NT2/D1 (cell line): ENCODE measurements at regions not wholly inside any gene's neighbourhood (a gene's known extent, or its start where the extent isn't known, plus 50 kb on each side); places are given as distances from the start of the nearest gene placed in this dataset.
A peak's percentile ranks its signal among the peaks of the same experiment; 100 is the strongest.

Experiments used
- DNase-seq: peaks from one replicate; pipeline ENCODE4 v3.0.0-alpha.2; 2011; ENCODE audit warnings: low read depth, low spot score
- H3K27me3 ChIP-seq: 2 replicates; pipeline ENCODE4 v1.6.0; 2011; ENCODE audit warnings: mild to moderate bottlenecking; ENCODE audit not compliant: insufficient read length, insufficient read depth
- H3K36me3 ChIP-seq: 2 replicates; pipeline ENCODE4 v1.6.1; 2011; ENCODE audit warnings: mild to moderate bottlenecking, low read length, mixed read lengths; ENCODE audit not compliant: insufficient read depth, insufficient read length
- H3K4me1 ChIP-seq: 2 replicates; pipeline ENCODE4 v1.5.1; 2011; ENCODE audit not compliant: insufficient read depth, insufficient read length
- H3K4me3 ChIP-seq: 2 replicates; pipeline ENCODE4 v1.5.1; 2011; ENCODE audit warnings: low read depth; ENCODE audit not compliant: insufficient read length
- H3K9ac ChIP-seq: 2 replicates; pipeline ENCODE4 v1.6.0; 2011; ENCODE audit warnings: low read depth; ENCODE audit not compliant: insufficient read length
- H3K9me3 ChIP-seq: 2 replicates; pipeline ENCODE4 v1.5.1; 2011; ENCODE audit warnings: mild to moderate bottlenecking, low read length; ENCODE audit not compliant: insufficient read depth
- SUZ12 ChIP-seq: IDR thresholded peaks from 2 replicates; pipeline ENCODE4 v1.6.1; 2011; ENCODE audit not compliant: insufficient read length, insufficient read depth; ENCODE audit errors: extremely low read depth
- YY1 ChIP-seq: IDR thresholded peaks from 2 replicates; pipeline ENCODE4 v1.6.1; 2011; ENCODE audit not compliant: insufficient read length, insufficient read depth
- ZNF274 ChIP-seq: IDR thresholded peaks from 2 replicates; pipeline ENCODE4 v1.6.1; 2011; ENCODE audit warnings: mild to moderate bottlenecking, low read depth, low read length

DNA sequence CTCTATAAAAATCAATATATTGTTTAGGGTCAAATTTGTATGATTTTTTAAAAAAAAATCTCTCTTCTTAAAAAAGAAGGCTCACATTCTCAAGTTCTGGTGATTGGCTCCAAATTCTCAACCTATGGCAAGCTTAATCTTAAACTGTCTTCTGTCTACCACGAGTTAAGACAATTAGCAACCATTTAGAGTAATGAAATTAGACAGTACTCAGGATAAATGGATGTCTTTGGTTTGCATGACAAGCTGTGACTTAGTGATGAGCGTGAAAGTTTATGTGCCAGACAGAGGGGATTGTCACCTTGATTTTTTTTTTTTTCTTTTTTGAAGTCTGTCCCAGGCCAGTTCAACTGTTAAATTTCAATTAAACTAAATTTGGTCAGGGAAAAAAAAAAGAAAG, 1632.3 kb downstream of the MAT2B start:
- Histone ChIP-seq H3K27me3 (no peaks in the 10 kb centered on the region), H3K4me3 (no peak overlapping the region), H3K4me1 (no peaks in the 10 kb centered on the region), H3K36me3 (no peaks in the 10 kb centered on the region), H3K9ac (no peak overlapping the region), H3K9me3 (no peaks in the 10 kb centered on the region)
- TF ChIP-seq SUZ12, result no peak
- no peak for TF ChIP-seq YY1
- TF ChIP-seq ZNF274, result no peak
- no peak for DNase-seq

DNA sequence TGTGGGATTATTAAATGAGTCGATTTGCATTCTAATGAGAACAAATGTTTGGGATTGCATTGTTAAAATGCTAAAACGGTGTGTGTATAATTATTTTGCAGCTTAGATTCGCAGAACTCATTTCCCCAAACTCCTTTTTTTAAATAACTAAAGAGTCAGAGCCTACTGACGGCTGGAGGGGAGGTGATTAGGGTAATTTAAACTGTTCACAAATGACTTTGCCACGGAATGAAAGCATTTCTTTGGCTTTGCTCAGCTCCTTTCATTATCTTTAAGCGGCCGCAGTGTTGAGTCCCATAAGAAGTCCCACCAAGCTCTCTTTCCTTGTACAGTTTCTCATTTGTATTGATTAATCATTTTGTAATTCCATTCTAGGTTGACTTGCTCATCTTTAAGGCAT, 1632.8 kb downstream of the MAT2B start:
- DNase-seq, result peak; percentile 27
- H3K36me3 ChIP-seq, result no peaks in the 10 kb centered on the region
- TF ChIP-seq SUZ12 (no peak), YY1 (no peak), ZNF274 (no peak)
- H3K9me3 ChIP-seq, result no peaks in the 10 kb centered on the region
- H3K9ac ChIP-seq, result no peak overlapping the region
- H3K4me3 ChIP-seq, result no peak overlapping the region
- H3K27me3 ChIP-seq, result no peaks in the 10 kb centered on the region
- no peaks in the 10 kb centered on the region for H3K4me1 ChIP-seq

DNA sequence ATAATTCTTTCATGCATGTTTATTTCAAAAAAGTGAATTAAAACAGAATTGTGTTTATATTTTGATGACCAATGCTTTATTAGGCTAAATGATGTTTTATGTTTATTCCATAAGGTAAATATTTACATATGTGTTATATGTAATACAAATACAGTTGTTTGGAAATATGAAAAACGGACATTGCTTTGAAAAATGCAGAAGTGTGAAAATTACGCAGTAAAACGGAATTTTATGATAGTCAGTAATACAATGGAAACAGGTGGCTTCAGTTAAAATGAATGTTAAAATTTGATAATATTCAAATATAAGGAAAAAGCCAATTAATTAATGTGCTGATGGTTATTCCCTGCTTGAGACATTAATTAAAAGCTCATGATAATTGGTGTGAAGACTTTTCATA, 1633.8 kb downstream of the MAT2B start:
- Histone ChIP-seq H3K27me3 (no peaks in the 10 kb centered on the region), H3K9me3 (no peaks in the 10 kb centered on the region), H3K36me3 (no peaks in the 10 kb centered on the region), H3K4me3 (no peak overlapping the region), H3K9ac (no peak overlapping the region), H3K4me1 (no peaks in the 10 kb centered on the region)
- no peak for TF ChIP-seq ZNF274
- no peak for DNase-seq

DNA sequence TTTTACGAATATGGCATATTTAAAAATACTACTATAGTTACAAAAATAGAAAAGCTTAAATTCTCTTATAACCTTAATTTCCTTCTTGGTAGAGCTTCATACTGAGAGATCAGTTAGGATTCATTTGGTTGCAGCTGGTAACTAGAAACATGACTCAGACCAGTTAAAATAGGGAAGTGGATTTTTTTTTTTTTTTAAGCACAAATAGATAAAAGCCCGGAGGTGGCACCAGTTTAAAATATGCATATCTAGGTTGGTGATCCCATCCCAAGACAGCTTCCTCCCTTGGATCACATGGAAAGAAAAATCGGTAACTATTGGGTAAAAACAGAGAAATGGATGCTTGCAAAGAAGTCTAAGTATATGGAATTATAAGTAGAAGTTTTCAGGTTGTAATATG, 1634.3 kb downstream of the MAT2B start:
- Histone ChIP-seq H3K36me3 (no peaks in the 10 kb centered on the region), H3K4me1 (no peaks in the 10 kb centered on the region), H3K27me3 (no peaks in the 10 kb centered on the region), H3K4me3 (no peak overlapping the region), H3K9me3 (no peaks in the 10 kb centered on the region), H3K9ac (no peak overlapping the region)
- DNase-seq, result no peak
- no peak for TF ChIP-seq ZNF274
- no peak for TF ChIP-seq YY1
- no peak for TF ChIP-seq SUZ12

DNA sequence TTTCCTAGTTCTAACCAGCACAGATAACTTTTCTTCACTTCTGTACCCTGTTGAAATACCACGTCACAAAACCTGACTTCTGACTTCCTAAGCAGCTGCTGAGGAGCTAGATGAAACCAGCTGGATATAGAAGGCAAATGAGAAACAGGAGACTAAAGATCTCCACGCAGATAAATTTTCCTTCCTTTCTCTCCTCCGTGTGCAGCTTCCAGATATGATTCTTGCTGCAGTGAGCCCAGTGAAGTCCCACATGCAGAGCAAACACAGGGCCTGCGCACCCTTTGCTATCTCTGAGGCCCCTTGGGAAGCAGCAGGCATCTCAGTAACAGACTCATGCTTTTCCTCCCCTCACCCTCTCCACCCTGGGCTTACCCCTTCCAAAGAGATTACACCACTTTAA, 1638.3 kb downstream of the MAT2B start:
- Histone ChIP-seq H3K27me3 (no peaks in the 10 kb centered on the region), H3K4me1 (no peaks in the 10 kb centered on the region), H3K4me3 (no peak overlapping the region), H3K9me3 (no peaks in the 10 kb centered on the region), H3K36me3 (no peaks in the 10 kb centered on the region), H3K9ac (no peak overlapping the region)
- DNase-seq, result no peak
- TF ChIP-seq SUZ12 (no peak), YY1 (no peak), ZNF274 (no peak)

DNA sequence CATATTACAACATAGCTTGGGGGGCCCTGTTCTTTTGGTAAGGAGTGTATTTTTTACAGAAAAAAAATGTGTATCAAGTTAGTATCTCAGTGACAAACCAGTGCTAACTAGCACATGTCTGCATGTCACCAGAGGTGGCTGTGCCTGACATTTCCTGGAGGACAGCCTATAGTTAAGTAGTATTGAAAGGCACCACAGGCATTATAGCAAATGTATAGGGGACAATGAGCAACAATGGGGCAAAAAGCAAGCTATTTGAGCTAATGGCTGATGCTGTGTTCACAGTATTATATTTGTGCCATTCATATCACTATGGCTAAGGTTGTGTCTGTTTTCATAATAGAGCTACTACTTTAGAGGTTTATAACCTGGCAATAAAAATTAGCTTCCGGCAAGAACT, 1644.0 kb downstream of the MAT2B start:
- Histone ChIP-seq H3K4me1 (no peaks in the 10 kb centered on the region), H3K27me3 (no peaks in the 10 kb centered on the region), H3K4me3 (no peak overlapping the region), H3K9me3 (no peaks in the 10 kb centered on the region), H3K36me3 (no peaks in the 10 kb centered on the region), H3K9ac (no peak overlapping the region)
- no peak for TF ChIP-seq SUZ12
- TF ChIP-seq ZNF274, result no peak
- no peak for TF ChIP-seq YY1
- DNase-seq, result no peak

DNA sequence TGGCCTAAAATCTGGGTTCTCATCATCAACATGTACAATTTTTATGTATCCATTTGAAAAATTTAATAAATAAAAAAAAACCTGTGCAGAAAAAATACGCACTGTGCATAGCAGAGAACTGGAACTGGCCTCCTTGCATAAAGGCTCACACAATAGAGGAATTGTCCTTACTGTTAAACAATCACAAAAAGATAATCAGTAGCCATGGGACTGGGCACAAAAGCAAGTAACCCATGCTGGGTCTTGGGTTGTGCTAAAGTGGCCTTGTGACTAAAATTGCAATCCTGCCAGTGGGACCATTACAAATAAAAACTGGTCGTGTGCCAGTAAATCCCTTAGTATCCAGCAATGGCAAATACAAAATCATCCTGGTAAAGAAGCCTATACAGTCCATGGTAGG, 1646.6 kb downstream of the MAT2B start:
- TF ChIP-seq ZNF274, result no peak
- no peak for TF ChIP-seq SUZ12
- no peak for TF ChIP-seq YY1

DNA sequence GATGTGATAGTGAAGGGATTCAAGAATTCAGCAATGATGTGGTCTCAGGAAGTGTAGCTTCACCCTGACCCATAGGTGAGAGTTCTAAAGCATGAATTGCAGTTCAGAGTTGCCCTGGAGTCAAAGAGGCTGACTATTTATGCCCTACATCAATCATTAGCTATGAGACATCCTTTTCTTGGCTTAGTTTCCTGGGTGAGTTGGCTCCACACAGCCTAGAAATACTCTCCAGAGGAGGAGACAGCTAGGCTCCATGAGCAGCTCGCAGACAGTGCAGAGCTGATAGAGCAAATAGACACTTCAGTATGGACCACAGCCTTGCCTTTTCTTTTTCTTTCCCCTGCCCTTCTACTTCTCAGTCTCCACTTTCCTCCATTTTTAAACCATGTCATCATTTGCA, 1651.8 kb downstream of the MAT2B start:
- no peak overlapping the region for H3K4me3 ChIP-seq
- H3K27me3 ChIP-seq, result no peaks in the 10 kb centered on the region
- TF ChIP-seq ZNF274 (no peak), YY1 (no peak), SUZ12 (no peak)
- H3K9me3 ChIP-seq, result no peaks in the 10 kb centered on the region
- no peaks in the 10 kb centered on the region for H3K4me1 ChIP-seq
- no peak for DNase-seq
- no peak overlapping the region for H3K9ac ChIP-seq
- H3K36me3 ChIP-seq, result no peaks in the 10 kb centered on the region

More for the DNA sequence above, 1646.6 kb downstream of the MAT2B start:
- Histone ChIP-seq H3K9me3 (no peaks in the 10 kb centered on the region), H3K9ac (no peak overlapping the region), H3K27me3 (no peaks in the 10 kb centered on the region), H3K4me1 (no peaks in the 10 kb centered on the region), H3K4me3 (no peak overlapping the region), H3K36me3 (no peaks in the 10 kb centered on the region)
- DNase-seq, result no peak
